GM19397 (cell line): ENCODE measurements at regions not wholly inside any gene's neighbourhood (a gene's known extent, or its start where the extent isn't known, plus 50 kb on each side); places are given as distances from the start of the nearest gene placed in this dataset.
"Not testable (repeated sequence)": the region's sequence is repeated elsewhere in the genome, so short reads cannot be mapped to it uniquely, and the experiment has no call there.

ENCODE experiments used
- ATAC-seq: cut with Tn5 transposase; IDR thresholded peaks from one replicate; pipeline ENCODE4 v1.9.1; 2021; ENCODE audit warnings: mild to moderate bottlenecking, moderate library complexity; ENCODE audit not compliant: unreplicated experiment

DNA sequence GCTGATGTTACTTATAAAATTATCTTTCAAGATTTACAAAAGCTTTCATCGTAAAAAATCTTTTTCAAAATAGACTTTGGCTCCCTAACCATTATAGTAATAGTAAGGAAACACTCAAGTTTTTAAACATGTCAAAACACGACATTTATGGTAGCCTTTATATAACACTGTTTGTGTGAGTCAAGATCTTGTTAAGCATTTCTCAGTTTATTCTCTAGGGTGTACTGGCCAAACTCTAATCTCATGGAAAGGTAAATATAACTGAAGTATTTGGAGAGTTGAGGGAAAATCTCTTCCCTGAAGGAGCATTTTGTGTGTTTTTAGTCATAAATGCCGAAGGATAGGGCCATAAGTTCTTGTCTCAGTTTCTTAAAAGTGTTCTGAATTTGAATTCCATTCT is 790.9 kb upstream of the NCAM2 start:
- ATAC-seq = no peak

DNA sequence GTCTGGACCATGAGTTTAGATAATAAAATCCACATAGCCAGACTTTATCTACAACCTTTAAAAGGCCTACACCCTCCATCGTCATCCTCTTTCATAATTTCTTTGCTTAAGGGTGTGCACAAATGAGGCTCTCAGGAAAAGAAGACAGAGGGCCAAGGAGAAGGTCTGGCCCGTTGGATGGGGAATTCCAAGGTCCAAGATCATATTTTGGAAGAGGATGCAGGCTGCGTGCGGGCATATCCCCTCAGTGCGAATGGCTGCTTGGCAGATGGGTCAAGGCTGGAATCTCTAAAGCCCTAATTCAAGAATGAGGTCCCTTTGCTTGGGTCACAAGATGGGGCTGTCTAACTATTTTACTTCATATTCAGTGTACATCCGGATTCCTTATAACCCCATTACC is 782.2 kb upstream of the NCAM2 start:
- no peak for ATAC-seq

DNA sequence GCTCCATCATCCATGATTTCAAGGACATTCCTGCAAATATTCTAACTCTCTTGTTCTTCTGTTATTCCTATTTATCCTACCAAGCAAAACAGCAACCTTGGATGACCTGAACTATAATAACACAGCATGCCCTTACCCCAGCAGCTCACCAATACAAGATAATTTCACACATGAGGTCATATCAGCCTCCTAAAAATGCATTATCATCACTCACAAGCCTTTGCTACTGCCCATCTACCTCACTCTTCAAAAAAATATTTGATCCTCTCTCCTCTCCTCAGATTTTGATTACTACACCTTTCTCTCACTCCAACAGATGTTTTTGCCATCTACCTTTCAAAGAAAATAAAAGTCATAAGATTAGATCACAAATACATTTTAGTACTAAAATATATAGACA is 777.6 kb upstream of the NCAM2 start:
- no peak for ATAC-seq

DNA sequence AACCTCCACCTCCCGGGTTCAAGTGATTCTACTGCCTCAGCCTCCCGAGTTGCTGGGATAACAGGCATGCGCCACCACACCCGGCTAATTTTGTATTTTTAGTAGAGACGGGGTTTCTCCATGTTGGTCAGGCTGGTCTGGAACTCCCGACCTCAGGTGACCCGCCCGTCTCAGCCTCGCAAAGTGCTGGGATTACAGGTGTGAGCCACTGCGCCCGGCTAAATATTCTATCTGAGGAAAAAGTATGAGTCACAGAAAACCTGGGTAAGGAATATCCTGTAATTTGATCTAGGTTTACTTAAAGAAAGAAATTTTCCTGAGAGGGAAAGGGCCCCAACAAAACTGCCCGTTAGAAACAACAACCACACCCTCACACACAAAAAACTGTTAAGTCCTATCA is 776.2 kb upstream of the NCAM2 start:
- ATAC-seq = not testable (repeated sequence)

DNA sequence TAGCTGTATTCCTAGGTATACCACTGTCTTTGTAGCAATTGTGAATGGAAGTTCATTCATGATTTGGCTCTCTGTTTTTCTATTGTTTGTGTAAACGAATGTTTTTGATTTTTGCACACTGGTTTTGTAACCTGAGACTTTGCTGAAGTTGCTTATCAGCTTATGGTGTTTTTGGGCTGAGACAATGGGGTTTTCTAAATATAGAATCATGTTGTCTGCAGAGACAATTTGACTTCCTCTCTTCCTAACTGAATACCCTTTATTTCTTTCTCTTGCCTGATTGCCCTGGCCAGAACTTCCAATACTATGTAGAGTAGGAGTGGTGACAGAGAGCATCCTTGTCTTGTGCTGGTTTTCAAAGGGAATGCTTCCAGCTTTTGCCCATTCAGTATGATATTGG is 761.6 kb upstream of the NCAM2 start:
- ATAC-seq = not testable (repeated sequence)

DNA sequence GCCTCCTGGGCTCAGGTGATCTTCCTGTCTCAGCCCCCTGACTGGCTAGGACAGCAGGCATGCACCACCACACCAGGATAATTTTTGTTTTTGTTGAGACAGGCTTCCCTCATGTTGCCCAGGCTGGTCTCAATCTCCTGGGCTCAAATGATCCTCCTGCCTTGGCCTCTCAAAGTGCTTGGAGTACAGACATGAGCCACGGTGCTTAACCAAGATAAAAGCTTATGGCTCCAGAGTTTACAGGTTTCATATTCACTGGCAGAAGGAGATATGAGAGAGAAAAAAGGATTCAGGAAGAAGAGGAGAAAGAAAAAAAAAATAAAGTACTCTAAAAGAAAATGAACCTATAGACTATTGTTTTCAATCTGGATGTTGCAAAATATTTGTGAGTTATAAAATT is 748.8 kb upstream of the NCAM2 start:
- ATAC-seq = no peak

DNA sequence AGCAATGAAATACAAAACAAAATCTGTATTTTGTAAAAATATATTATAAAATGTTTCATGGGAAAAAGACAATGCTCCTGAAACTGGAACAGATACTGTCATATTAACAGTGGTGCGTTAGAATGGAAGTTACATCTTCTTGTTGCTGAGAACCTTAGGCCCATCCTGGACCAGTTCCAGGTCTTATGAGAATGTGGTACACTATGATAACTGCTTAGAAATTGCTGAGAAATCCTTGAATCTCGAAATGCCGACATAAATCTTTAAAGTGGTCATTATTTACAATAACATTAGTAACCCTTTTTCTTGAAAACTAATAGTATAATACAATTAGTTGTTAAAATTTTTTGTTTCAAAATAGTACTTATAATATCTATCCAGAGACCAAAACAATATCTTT is 747.9 kb upstream of the NCAM2 start:
- no peak for ATAC-seq

DNA sequence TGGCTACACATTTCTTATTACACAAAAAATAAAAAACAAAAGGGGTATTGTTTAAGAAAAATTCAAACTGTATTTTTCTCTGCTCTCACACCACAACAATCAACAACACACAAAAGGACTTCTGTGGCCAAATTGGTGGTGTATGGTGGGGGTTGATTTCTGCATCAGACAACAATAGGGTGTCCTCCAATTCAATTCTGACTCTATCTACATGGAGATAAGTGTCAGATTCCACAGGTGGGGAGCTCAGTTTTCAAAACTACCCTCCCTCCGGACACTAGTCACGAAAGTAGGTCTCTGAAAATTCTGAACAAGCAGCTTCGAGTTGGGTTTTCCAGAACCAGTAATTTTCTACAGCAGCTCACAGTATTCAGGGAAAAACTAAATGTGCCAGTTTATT is 744.9 kb upstream of the NCAM2 start:
- ATAC-seq = no peak

DNA sequence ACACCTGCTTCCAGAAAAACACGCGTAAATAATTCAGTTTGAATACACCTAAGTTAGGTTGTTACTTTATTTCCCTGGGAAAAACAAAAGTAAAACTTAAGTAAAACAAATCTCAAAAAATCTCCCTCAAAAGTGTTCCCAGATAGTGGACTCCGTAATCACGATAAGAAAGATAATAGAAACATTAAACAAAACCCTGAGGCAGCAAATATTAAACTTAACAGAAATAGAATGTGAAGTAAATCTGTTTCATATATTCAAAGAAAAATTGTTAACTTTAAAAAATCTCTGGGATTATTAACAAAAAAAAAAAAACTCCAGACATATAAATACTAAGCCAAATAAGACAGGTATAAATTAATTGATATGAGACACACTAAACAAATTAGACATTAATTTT is 743.2 kb upstream of the NCAM2 start:
- ATAC-seq = no peak

DNA sequence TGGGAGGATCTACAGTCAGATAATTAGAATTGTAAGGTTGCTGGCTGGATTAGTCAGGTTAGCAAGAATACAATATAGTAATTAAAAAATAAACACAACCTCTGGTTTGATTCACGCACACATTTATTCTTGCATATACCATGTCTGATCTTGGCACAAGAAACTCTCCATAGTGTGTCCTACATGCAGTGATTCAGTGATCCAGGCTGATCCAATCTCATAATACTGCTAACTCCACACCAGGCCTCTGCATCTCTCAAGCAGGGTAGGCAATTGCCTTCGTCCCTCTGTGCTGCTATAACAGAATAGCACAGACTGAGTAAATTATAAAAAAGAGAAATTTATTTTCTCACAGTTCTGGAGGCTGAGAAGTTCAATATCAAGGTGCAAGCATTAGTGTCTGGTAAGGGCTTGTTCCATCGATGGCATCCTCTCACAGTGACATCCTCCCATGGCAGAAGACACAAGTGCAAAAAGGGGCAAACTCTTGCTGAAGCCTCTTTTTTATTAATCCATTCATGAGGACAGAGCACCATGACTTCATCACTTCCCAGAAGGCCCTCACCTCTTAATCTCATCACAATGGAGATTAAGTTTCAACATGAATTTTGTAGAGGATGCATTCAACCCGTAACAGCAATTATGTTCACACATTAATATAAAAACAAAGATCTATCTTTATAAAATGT is 741.0 kb upstream of the NCAM2 start:
- ATAC-seq = no peak

DNA sequence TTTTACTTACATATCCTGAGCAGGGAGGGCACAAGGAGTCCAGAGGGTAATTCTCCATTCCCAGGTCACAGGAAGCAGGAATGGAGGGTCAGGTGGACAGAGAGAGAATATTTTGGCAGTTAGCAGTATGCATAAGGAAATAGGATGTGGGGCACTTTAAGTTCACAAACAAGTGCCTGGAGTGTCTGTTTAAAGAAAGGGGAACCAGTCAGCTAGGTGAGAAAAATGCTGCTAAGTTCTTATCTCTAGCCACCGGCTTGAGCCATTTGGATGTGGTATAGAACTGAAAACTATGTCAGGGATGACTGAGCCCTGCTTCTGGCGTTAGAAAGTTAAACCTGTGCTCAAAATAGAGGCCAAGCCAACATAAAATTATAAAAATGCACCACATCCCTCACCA is 739.7 kb upstream of the NCAM2 start:
- no peak for ATAC-seq

DNA sequence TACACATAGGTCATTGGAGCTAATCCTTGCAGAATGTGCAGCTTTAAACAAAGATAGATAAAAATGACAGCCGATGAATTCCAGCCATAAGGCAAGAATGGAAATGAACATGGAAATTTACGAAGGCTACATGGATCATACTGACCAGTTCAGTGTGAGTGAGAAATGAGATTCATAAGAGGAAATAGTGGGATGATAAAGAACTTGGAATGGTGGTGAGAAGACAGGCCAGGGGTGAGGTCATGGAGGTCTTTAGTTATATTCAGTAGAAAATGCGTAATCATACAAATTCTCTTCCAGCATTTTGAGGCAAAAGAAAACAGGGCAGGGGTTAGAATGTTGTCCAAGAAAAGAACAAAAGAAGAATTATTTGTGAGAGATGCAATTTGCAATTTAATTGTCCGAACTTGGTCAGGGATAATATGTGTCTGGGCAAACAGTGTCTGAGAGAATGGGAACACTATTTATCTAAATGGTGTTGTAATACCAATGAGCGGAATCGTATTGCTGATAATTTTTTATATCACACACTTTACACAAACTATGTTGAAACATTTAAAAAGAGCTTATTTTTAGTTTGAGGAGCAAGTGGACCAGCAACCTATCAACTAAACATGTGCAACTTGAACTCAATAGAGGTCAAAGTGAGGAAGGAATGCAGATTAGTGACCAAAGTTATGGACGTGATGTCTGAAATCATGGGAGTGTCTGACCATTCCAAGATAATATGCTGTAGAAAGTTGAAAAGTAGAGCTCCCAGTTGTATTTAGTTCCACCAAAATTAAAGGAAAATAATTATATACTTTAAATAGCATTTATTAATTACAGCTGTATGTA is 739.0 kb upstream of the NCAM2 start:
- ATAC-seq = no peak

DNA sequence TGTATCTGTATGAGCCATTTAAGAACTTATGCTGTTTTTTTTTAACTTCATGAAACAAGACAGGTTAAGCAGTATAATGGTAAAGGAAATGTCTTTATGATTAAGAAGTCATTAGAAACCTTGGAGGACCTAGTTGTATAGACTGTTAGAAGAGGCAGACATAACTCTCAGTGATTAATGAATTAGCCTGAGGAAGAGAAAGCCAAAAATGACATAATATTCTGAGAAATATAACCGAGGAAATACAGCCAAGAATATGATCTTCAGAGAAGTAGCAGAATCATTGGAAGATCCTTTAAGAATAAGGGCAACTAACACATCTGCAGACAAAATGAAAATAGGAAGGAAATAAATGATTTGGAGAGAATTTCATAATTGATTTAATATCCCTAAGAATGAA is 738.1 kb upstream of the NCAM2 start:
- ATAC-seq = no peak

DNA sequence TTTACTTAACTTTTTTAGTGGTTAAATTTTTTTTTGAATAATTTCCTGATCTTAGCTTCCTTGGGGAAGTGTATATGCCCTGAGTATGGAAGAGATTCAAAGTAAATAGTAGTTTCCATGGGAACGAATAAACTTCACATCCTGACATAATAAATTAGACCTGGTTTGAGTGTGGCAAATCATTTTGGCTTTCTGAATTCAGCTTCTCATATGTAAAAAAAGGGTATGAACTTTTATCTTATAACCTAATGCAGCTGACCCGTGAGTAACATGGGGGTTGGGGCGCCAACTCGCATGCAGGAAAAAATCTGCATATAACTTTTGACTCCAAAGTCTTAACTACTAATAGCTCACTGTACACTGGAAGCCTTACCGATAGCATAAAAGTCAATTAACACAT is 736.8 kb upstream of the NCAM2 start:
- no peak for ATAC-seq

DNA sequence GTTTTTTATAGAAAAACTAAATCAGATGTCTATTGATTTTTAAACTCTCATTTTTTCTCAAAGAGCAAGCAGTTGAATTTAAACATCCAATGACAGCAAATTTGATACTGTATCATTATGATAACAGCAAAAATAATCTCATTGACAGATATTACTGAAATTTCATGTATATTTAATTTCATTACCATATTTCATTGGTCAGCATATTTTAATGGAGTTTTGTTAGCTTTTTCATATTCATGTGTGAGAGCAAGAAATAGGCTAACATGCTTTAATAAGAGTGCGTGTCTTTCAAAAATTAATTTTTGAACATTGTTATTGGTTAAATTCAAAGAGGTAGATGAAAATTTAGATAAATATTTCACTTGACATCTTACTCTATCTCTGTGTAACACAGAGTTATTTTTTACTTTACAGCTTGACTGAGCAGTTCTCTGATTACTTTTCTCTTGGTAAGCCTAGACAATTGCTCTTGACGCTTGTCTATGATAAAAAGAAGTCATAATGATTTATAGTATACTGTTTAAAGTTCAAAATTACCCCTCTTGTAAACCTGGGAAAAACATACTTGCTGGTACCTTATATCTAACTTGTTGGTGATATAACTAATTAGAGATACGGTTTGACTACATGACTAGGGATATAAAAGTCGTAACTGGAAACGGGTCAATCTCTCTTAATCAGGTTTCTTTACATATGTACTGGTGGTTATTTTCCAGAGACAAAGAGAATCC is 732.3 kb upstream of the NCAM2 start:
- ATAC-seq = no peak

DNA sequence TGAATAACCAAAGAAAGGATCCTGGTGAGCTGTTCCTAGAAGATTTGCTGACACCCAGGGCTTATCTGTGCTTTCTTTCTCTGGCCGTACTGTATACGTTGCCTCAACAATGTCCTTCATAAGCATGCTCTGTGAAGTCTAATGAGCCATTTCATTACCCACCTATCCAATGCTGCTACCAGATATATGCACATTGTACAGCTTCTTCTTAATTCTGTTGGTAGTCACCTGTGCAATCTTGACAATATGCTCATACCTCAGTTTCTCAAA is 731.8 kb upstream of the NCAM2 start:
- ATAC-seq = no peak

DNA sequence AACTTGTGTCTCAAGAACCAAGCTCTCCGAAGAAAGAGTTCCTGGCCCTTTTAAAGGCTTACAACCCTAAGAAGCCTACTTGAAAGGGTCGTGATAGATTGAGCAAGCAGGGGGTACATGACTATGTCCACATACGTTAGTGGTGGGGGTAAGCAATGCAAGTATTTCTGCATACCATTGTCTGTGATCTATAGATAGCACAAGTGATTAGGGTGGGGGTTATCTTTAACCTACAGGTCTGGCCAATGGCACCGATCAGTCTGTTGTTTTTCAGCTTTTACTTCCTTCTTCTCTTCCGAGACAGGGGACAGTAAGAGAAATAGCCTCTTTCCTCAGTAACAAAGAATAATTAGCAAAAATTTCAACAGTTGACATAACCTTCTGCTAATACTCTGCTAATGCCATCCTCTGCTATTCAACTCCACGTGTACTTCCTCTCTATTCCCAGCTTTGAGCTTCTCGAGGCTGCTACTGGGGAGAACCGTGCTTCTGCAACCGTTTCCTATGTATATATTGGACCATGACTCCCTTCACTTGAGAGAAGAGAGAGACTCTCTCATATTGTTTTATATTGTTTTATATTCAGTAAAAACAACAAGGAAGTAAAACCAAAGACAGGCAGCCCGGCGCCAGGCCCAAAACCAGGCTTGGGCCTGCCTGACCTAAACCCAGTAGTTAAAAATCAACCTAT is 727.7 kb upstream of the NCAM2 start:
- ATAC-seq = no peak

DNA sequence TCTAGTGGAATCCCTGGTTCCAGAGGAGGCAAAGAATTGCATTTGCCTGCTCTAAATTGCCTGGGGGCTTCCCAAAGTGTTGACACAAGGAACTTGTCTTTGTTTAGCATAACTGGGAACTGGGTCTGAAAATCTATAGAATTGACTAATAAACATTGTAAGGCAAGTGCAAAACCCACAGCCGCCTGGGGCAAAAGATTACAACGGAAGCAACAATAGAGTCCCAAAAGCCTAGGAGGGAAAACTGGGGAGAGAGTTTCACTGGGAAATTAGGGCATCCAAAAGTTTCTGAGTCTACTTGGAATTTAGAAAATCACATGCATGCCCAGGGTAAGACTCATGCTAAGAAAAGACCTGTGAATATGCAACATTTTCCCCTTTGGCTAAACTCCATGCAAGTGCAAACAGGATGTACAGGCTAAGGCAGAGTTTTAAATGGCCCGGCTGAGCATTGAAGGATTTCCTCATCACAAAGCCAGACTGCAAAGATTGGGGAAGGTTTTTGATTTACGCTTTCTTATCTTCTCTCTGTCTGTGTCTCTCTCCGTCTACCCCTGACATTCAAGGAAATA is 725.3 kb upstream of the NCAM2 start:
- no peak for ATAC-seq

DNA sequence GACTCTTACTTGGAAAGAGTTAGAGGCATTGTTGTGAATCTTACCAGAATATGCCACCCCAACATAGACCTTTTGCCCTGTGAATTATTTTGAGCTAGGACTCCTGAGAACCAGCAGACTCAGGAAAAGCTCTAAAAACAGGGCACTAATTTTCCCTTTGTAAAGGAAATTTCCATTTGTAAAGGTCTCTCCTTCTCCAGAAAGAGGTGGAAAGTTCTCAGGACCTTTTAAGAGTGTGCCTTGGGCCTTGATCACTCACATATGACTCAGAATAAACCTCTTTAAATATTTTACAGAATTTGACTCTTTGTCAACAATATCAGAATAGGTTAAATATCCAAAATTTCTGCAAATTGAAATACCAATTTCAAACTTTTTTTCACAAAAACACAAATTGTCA is 721.8 kb upstream of the NCAM2 start:
- no peak for ATAC-seq

DNA sequence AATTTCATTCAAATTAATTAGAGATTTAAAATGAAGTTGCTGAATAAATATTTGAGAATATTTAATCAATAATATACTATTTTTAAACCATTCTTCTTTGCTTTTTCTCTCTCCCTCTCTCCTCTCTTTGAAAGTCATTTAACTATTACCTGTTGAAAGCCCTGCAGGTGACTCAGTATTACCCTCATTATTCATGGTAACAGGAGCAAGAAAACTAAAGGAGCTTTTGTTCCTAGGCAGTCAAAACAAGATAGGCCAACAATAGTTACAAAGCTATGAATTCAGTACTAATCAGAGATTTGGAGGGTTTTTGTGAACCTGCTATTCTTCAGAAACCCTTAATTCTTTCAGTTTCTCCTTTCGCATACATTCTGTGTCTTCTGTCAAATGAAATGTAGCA is 721.3 kb upstream of the NCAM2 start:
- no peak for ATAC-seq

DNA sequence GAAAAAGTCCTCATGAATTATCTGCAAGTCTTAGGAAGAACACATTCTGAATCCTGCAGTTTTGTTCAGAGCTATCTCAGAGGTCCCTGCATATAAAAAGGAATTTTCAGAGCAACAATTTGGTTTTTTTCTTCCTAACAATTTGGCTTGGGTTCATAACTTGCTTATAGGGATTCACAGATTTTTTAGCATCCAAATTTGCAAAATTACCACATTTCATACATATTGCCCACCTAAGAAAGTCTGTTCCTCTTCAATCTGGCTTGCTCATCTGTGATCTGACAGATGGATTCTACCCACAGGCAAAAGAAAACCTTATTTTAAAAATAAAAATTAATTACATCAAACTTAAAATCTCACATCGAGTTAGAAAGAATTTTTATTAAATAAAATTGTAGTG is 714.4 kb upstream of the NCAM2 start:
- no peak for ATAC-seq
